NCI-H1436 (cell line): ENCODE measurements at regions not wholly inside any gene's neighbourhood (a gene's known extent, or its start where the extent isn't known, plus 50 kb on each side); places are given as distances from the start of the nearest gene placed in this dataset.

Experiments used
- DNase-seq: peaks from one replicate; lab custom pipeline; 2025; lab: John Stamatoyannopoulos, UW

- DNase-seq = no peak
Observed at GRCh38 chr14:26996246-26996645, 398.4 kb upstream of the NOVA1 start.

DNA sequence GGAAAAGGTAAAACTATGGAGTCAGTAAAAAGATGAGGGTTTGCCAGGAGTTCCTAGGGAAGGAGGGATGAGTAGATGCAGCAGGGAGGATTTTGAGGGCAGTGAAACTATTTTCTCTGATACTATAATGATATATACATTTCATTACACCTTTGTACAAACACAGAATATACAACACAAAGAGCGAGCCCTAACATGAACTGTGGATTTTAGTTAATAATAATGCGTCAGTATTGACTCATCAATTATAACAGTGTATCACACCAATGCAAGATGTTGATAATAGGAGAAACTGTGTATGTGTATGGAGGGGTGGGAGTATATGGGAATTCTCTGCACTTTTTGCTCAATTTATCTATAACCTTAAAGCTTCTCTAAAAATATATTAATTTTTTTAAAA is 404.3 kb upstream of the NOVA1 start:
- DNase-seq = no peak

DNA sequence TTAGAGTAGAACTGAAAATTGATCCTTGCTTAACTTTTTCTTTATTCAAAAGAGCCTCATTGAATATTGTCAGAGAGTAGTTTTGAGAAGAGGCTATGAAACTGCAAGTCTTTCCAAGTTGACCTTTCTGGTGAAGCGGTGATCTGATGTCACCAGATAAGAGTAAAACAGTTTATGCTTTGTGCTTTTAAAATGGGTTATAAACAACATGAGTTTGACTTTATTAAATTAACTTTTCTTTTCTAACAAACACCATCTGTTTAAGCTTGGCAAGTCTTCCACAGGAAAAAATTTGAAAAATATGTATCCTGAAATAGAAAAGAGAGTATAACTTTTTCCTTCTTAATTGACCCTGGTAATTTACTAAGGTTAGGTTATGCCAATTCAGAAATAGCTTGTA is 408.7 kb upstream of the NOVA1 start:
- no peak for DNase-seq

GRCh38 chr14:27008187-27008586 is 410.4 kb upstream of the NOVA1 start:
- DNase-seq = no peak

DNA sequence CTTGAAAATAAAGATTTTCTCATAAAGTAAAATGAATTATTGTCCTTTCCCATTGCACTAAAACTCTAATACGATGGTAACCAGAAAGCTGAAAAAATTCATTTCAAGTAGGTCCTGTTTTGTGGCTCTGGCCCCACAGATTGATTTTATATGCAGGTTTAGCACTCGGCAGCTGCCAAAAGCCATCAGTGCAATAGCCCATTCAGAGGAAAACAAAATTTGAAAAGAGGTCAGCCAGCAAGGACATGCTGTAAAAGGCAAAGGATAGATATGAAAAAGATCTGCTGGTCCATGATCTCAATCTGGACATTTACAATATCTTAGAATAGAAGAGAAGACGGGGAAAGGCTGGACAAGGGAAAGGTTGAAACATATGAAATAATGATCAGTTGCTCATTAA is 414.8 kb upstream of the NOVA1 start:
- no peak for DNase-seq

DNA sequence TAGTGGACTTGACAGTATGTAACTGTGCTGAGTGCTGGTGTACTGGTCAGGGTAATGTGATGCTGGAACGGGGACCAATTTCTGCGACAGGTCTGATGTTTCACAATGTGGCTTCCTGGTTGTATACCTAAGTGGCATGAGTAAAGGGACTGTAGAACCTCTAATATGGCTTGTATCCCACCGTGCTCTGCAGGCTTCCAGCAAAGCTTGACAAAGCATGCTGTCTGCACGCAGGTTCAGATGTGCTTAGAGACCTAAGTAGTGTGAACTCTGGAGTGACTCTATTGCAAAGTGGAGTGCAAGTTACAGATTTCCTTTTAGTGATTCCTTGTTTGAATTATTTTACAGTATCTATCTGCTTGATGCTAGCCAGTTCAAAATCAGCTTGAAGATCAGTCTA is 415.8 kb upstream of the NOVA1 start:
- DNase-seq = no peak

- DNase-seq = no peak
Observed at GRCh38 chr14:27015065-27015464, 417.2 kb upstream of the NOVA1 start.

GRCh38 chr14:27025648-27026047 is 427.8 kb upstream of the NOVA1 start:
- DNase-seq = no peak

DNA sequence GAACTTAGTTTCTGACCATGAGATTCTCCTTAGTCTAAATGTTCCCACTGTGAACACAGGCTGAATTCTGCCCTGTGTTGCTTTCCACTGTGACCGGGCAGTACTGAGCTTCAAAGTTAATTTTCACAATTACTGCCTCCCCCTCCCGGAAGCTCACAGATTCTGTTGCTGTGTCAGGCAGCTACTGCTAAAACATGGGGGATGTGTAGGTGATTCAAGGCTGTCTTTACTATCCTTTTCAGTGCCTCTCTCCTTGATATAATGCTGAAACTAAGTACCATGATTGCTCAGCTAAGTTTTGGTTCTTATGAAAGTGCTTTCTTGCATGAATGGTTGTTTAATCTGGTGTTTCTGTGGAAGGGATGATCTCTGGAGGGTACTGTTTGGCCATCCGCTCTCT is 428.3 kb upstream of the NOVA1 start:
- DNase-seq = no peak

DNA sequence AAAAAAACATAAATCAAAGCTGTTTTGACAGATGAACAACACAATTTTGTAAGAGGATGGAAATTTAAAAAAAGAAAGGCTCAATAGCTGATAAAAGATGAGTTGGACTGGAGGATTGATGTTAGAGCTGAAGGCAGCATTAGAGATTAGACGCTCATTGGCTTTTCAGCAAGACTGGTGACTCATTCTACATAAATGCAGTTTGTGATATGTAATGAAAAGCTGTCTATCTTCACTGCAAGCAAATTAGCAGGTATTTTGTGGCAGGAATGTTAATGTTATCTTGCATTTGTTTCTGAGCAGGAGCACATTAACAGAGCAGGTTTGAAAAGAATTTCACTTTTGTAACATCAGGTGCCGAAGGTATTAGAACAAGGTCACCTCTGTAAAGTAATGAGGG is 442.7 kb upstream of the NOVA1 start:
- no peak for DNase-seq

DNA sequence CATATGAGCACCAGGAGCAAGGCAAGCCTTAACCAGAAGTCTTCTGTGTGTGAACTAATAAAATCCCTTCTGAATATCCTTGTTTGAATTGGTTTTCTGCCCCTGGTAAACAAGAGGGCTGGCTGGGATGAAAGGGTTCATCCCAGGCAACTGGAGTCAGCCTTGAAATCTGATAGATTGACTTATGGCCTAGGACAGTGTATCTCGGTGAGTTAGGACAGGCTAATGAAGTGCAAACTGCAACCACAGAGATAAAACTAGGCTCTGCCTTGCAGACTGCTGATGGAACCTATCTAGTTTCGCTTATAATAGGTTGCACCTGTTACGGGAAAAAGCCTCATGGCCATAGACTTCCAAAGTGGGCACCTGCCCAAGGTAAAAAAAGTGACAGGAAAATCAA is 451.9 kb upstream of the NOVA1 start:
- no peak for DNase-seq

DNA sequence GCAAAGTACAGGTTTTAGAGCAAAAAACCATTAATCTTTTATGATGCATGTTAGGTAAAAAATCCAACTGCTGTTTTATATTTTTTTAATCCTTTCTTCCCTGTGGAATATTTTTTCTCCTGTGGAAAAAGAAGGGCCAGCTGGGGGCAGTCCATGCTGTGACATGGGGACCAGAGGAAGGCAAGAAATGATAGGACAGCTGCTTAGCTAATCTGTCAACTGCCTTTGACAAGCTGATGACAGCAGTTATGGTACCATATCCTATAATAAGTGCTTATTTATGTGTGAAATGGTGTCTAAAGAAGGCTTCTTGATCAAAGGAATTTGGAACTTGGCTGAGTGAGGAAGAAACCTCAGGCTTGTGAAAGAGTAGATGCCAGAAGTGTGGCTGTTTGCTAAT is 452.4 kb upstream of the NOVA1 start:
- DNase-seq = no peak

- DNase-seq = no peak
Observed at GRCh38 chr14:27056586-27056985, 458.8 kb upstream of the NOVA1 start.

- DNase-seq = no peak
Observed at GRCh38 chr14:27061299-27061698, 463.5 kb upstream of the NOVA1 start.

DNA sequence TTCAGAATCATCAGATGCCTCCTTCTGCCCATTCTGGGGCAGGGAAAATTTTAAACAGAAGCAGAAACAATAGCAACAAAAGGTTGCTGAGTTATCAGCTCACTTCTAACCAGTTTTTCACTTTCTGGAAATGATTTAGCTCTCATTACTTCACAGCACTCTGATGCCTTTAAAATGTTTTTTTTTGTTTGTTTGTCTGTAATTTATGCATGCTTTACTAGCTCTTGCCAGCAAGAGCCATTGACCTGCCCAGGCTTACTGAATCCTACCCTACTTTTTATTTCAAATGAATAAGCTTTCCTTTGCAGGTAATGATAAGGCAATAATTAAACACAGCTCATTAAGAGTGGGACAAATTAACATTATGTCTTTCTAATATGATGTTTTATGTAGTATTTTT is 466.1 kb upstream of the NOVA1 start:
- DNase-seq = no peak

DNA sequence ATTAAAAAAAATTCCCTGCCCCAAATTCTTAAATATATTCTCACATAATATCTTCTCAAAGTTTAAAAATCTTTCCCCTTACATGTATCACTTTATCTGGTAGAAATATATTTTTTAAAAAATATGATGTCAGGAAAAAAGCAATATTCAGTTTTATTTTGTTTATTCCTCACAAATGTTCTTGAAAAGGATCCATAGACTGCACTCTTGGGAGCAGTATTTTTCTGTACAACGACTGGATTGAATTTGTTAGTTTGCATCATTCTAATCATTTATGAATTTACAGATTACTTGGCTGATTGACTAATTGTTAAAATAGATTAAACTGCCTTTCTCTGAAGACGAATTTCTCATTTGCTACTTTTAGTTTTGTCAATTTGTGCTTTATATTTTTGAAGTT is 468.1 kb upstream of the NOVA1 start:
- no peak for DNase-seq

GRCh38 chr14:27067961-27068360 is 470.1 kb upstream of the NOVA1 start:
- DNase-seq = no peak

DNA sequence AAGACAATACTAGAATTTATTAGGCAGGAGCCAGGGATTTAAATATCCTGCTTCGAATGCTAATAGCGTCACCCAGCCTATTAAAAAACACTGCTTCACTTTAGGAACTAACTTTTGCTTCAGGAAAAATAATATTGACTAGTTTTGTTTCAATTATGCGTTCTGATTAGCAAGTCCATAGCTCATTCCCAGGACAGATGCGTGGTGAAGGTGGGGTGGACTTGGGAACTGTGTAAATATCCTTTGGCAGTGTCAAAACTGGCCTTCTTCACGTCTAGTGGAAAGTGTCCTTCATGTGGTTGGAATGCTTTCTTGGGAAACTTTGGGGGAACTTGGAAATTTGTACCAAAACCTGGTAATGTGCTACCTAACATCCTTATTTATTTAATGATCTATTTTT is 474.8 kb upstream of the NOVA1 start:
- no peak for DNase-seq

GRCh38 chr14:27075503-27075902 is 477.7 kb upstream of the NOVA1 start:
- no peak for DNase-seq

DNA sequence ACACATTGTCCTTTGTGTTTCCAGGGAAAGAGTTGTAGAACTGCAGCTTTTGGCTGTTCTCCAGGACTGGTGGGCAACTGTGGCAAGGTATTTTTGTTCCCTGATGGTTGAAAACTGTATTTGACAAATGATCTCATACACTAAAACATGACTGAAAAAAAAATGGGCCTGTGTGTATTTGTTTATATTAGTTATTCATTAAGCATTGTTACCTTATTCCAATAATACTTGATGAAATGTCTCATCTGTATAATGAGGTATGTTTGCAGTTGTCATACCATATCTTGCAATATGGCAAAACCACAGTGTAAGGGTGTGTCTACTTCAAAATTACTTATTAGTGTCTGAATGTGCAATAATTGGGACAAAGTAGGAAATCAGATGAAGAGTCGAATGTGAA is 479.4 kb upstream of the NOVA1 start:
- DNase-seq = no peak

DNA sequence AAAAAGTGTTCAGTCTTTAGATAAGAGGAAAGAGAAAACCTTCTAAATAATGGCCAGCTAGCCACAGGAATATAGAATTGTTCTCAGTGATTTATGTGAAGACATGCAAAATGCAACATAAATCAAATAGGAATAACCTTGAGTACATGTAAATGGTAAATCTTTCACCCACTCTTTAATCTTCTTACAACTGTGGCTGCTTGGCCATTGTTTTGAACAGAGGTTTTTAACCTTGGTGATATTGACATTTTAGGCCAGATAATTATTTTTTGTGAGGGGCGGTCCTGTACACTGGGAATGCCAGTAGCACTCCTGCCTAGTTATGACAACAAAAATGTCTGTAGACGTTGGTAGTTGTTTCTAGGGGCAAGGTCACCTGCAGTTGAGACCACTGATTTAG is 479.9 kb upstream of the NOVA1 start:
- no peak for DNase-seq

GRCh38 chr14:27078191-27078590 is 480.4 kb upstream of the NOVA1 start:
- no peak for DNase-seq

GRCh38 chr14:27079716-27080115 is 481.9 kb upstream of the NOVA1 start:
- DNase-seq = no peak

- DNase-seq = no peak
Observed at GRCh38 chr14:27085500-27085899, 487.7 kb upstream of the NOVA1 start.

GRCh38 chr14:27090716-27091115 is 492.9 kb upstream of the NOVA1 start:
- no peak for DNase-seq
